HG03457 (cell line): ENCODE measurements at regions not wholly inside any gene's neighbourhood (a gene's known extent, or its start where the extent isn't known, plus 50 kb on each side); places are given as distances from the start of the nearest gene placed in this dataset.
"Not testable (repeated sequence)": the region's sequence is repeated elsewhere in the genome, so short reads cannot be mapped to it uniquely, and the experiment has no call there.

ENCODE experiments used
- ATAC-seq: cut with Tn5 transposase; IDR thresholded peaks from one replicate; pipeline ENCODE4 v1.9.1; 2021; ENCODE audit warnings: moderate number of reproducible peaks; ENCODE audit not compliant: unreplicated experiment

DNA sequence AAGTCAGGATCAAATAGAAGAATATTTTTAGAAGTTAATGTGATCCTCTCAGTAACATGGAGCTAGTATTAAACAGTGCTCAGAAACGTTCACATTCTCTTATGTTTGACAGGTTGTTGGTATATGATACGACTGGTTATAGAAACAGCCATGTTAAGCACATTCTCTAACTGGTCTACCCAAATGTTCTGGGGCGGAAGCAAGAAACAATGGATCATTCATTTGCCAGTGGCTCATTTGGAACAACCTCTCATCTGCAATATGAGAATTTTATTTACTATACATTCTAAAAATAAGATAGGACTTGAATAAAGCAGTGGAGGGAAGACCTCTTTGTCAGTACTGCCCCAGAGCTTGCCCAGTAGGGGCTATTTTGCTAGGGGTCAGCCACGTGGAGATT, 167.1 kb upstream of the FAM98A start:
- ATAC-seq: no peak

DNA sequence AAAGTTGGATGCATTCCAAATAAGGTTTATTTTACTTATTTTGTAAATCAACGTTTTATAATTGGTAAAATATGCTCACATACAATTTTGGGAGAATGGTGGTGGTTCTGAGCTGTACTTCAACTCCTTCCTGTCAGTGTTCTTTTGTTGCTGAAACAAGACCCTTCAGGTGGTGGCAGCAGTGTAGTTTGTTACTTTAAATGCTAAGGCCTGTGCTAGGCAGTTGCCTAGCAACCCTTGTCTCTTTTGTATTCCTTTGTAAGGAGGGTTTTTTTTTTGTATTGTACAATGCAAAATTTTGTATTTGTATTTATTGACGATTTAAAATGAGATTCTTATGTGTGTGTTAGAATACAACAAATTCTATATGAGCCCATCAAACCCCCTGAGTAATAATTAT, 166.0 kb upstream of the FAM98A start:
- ATAC-seq: no peak

DNA sequence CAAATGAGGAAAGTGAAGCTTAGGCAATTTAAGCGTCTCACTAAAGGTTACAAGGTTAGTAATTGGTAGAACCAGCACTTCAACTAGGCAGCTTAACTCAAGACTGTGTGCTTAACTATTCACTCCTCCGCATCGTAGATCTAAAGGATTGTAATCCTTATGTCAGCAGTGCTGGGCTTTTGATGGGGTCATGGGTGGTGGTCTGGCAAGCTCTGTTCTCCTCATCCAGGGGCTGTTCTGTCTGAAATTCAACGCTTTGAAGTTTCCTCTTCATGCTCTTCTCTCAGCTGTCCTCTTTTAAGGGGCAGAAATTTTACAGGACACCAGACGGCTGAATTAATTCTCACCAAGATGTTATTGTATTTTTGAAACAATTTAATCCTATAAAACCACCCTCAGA, 165.5 kb upstream of the FAM98A start:
- ATAC-seq: no peak

DNA sequence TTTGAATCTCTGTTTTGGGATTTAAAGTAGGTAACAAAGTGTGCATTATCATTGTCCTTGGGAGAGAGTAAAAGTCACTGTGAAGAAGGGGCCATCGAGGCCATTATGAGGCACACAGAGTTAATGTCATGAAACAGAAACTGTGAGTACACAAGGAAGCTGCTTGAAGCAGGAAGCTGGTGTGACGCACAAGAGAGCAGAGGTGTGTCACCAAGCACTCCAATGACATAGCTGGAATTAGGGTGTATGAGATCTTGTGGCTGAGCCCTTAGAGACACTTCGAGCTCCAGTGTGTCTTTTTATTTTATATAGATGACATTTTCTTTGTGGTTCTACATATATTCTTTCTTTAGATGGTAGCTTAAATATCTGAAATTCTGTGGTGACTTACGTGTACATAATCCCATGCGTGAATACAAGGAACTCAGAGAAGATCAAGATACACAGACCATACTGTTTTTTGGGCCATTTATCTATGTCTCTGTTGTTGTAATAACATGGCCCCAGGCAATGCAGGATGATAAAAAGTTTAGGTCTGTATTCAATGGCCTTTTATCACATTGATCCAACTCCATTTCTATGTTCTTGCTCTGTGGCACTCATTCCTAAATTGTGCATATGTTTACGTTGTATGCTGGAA, 164.7 kb upstream of the FAM98A start:
- ATAC-seq: no peak

DNA sequence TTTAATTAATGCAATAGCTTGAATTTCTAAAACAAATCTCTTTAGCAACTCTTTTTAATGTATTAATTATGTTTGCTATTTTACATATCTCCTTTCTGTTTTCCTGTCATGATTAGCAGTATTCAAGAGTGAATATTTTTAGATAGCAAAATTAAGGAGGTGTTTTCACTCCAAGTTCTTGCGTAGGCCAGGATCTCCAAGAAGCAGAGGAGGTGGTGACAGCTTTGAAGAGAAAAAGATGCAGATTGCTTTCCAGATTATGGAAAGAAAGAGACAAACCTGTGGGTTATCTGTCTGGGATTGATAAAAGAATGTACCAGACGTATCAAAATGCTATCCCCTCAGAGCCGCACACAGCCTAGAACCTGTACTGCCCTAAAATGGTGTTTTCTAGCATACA, 163.5 kb upstream of the FAM98A start:
- no peak for ATAC-seq

DNA sequence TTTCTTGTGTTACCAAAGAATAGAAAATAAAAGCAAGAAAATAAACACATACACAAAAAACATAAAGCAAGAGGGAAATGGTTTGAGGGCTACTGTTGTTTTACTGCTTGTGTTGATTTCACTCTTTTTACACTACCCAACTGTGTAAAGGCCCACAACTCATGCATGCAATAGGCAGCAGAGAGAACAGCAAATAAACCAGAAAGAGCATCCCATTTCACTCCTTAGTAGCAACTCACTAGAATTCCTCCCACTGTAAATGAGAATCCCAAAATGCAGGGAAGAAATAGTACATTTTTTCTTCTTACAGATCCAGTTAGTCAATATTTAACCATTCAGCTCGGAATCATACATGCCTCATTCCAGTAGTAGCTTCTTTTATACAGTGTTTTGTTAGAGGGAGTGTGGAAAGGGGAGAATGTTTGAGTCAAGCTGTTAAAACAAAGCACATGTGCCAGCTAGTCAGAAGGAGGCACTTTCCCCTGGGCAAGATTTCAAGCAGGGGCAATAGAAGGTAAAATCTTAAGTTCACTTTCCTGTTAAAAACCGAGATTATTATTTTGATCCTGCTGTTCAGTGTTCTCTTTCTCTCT, 147.2 kb upstream of the FAM98A start:
- ATAC-seq: no peak

DNA sequence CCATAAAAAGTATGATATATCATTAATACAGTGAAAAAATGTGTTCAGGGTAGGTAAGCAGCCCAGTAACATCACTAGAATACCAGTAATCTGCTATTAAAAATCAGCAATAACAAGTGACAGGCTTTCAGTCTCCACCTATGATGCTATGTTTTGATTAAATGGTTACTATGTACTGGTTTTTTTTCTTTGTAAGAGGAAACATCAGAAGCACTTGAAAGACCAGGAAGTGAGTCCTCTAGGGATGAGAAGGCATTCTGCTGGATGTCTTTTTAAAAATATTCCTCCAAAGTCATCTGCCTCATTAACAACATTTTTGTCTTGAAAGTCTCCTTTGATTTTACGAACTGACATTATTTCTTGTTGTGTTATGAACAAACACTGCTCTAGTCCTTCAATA, 136.0 kb upstream of the FAM98A start:
- no peak for ATAC-seq

DNA sequence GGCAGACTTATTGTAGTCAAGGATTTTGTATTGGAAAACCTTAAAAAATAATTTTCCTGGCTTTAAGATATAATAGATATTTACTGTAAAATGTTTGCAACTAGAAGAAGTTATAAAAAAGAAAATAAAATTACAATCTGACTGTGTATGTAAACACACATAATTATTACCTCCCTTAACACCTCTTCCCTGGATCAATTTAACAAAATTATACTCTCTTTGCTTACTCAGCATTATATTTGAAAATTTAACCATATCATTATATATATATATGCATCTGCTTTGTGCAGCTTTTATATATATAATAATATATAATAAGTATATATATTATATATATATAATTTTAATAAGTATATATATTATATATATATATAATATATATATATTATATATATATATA, 131.7 kb upstream of the FAM98A start:
- ATAC-seq: no peak

DNA sequence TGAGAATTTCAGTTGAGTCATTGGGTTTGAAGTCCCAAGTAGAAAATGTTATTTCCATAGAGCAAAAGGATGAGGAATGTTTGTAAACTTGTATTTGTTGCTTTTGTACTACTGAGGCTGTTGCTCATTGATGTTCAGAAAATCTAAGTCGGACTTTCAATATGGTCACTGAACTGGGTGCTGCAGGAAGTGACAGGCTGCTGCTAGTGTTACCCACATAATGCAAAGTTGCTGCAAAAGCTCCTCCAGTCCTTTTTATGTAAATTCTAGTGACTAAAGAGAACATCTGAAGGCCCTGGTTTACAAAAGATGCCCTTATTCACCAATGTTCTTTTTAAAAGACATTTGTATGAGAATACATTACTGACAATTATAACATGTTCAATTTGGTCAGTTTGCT, 131.1 kb upstream of the FAM98A start:
- no peak for ATAC-seq

DNA sequence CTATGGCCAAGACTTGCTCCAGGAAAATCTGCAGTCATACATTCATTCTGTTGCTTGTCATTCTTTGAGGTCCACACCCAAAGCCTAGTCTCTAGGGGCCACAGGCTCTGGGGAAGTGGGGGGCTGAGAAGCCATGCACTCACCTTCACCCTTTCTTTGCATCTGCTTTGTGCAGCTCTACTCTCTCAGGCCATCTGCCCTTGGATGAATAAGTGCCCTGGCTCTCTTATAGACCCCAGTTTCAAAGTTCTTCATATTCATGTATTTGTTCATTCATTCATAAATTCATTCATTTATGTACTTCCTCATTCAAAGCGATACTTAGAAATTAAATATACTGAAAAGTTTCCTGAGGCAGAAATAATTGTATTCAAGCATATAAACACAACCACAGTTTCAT, 130.3 kb upstream of the FAM98A start:
- ATAC-seq: no peak

DNA sequence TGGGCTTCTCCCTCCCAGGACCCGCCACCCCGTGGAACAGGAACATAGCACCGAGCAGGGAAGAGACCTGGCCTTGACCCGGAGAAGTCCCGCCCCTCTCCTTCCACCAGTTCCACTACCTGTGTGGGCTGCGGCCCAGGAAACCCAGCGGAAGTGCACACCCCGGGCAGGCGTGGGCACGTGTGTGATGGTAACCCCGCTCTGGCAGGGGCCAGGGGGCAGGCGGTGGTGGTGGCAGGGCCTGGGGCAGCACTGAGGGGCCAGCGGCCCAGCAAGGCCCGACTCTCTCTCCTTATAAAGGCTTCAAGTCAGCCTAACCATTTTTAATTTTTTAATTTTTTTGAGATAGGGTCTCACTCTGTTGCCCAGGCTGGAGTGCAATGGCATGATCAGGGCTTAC, 129.0 kb upstream of the FAM98A start:
- ATAC-seq: no peak

DNA sequence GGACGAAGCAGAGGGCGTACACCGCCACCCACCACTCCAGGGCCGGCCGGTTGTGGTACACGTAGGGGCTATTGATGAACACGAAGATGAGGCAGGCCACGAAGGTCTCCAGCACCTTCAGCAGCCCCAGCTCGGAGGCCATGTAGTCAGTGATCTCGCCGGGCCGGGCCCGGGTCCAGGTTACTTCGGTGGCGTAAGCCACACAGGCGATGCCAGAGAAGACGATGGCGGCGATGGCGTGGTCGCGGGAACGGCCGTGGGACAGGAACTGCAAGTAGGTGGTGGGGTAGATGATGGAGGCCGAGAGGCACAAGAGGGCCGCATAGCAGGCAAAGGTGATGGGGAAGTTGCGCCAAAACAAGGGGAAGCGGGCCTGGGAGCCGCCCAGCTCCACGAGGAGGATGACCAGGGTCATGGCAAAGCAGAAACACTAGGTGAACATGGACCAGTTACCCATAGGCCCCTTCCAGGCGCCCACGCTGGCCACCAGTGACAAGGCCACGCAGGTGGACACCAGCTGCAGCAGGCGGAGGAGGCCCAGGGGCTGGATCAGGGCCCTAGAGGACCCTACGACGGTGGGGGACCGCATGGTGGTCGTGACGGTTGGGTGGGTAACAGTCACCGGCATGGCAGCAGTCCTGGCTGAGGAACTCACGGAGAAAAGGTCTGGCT, 128.4 kb upstream of the FAM98A start:
- no peak for ATAC-seq

DNA sequence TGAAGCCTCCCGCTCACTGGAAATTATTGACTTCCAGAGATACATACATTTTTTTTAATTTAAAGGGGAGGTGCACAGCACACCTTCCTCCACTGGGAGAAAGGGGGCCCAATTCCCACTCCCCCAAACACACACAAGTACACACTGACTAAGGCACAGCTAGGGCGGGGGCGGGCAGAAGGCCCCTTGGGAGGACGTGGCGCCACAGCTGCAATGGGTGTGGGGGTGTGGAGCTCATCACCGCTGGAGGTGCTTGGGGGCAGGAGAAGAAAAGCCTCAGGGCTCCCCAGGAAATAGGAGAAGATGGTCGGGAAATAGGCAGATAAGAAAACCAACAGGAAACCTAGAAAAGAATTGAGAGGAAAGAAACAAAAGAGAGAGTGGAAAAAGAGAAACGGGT, 127.3 kb upstream of the FAM98A start:
- no peak for ATAC-seq

DNA sequence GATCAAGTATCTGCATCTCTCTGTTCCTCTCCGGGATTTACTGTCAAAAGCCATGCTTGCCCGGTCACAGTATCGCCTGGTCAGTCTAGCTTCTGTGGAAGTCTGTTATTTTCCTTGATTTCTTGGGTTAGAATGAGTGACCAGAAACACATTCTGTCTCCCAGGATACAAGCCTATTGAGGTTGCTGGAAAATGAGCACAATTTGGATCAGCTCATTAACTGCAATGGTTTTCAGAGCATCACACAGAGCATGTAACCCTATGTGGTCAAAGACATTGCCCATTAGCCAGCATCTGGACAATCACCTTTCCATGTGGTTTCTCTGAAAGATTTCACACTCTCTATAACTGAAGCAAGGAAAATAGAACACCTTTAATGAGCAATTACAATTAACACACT, 124.2 kb upstream of the FAM98A start:
- no peak for ATAC-seq

DNA sequence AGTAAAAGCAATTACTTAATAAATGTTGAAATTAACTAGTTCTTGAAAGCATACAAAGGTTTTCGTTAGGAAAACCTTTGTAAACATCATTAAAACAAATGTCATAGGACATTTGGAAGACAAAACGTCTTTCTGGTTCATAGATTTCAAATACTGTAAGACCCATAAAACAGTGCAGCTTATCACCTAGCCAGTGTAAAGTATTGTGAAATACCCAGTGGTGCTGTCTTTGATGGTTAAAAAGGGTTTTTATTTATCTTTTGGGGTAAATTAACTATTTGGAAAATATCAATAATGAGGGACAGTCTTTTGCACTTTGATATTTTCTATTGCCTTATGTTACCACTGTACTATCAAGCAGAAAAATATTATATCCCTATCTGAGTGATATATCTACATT, 120.0 kb upstream of the FAM98A start:
- ATAC-seq: no peak

DNA sequence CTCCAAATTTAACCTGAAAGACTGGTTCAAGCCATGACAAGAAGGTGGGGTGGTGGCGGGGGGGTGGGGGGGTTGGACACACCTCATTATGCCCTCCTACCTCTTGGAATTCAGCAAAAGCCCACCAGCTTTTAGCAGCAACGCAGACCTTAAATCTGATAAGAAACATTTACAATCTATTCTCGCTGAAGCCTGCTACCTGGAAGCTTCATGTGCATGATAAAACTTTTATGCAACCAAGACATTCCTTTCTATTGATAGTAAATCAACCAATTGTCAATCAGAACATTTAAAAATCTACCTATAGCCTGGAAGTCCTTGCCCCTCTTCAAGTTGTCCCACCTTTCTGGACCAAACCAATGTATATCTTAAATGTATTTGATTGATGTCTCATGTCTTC, 113.6 kb upstream of the FAM98A start:
- no peak for ATAC-seq

DNA sequence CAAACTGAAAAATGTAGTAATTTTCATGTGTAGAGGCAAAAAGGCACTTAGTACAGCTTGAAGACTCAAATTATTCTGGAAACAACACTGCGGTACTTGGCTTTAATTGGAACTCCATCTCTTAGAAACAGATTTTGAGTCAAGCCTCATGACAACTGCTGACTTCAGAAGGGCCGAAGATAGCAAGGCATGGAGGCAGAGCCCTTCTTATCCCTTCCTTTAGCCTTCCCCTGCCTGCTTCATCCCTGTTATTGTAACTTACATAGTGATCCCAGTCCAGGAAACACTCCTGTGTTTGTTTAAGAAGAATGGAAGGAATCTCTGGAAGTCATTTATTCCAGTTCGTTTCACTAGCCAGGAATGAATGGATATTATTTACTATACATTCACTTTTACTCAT, 110.9 kb upstream of the FAM98A start:
- no peak for ATAC-seq

DNA sequence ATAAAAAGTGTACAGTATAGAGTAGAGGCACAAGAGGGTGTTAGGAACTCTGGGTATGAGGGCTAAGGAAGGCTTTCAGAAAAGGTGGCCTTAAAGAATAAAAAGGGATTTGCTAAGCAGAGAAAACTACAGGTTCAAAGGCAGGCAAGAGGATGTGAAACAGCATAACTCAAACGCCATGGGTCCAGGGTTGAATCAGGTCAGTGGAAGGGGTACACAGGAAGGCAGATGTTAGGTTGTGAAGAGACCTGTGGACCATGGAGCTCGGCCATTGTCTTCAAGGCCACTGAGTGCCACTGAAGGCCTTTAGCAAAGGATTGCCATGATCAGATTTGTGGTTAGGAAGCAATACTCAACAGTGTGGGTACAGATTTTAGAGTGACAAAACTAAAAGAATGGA, 108.2 kb upstream of the FAM98A start:
- no peak for ATAC-seq

DNA sequence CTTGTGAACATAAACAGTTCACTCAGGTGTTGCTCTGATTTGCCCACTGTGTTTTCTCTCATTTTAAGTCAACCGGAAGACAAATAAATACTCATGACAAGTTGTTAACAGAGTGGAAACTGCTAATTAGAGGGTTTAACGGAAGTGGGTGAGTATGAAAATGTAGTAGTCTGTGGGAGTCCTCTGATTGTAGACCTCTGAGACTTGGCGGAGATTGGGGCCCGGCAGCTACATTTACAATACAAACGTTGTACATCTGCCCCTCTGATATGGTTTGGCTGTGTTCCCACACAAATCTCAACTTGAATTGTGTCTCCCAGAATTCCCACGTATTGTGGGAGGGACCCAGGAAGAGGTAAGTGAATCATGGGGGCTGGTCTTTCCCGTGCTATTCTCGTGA, 107.3 kb upstream of the FAM98A start:
- ATAC-seq: no peak

DNA sequence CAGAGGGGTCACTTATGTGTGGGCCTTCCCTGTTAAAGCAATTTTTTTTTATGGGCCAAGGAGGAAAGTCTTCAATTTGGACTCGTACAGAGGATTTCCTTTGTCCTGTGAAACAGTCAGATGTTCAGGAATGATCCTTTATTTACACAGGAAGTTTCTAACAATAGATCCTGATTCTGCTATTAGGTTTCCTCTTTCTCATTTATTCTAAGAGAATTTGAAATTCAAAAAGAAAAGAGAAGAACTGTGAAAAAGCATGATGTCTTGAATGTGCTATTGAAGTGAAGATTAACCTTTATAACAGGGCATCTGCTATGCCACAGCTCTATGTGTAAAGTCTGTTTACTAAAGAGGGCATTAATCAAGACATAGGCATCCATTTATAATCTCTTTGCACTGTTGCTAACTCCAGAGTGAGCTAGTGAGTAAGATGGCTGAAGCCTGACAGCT, 105.3 kb upstream of the FAM98A start:
- ATAC-seq: no peak

DNA sequence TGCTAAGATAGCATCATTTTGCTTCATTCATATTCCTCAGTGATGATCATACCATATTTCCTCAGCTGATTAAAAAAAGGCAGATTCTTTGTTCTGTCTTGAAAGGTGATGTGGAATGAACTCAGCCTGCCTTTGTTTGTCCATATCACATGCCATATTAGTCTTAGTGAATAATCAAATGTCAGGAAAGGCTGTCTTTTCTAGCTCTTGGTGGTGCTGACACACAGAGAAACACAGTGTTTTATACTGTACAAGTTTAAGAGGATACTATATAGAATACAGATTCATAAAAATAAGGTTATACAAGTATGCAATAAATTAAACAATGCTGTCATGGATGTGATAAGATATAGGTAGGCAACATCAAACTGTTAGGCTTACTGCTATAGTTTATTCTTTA, 97.1 kb upstream of the FAM98A start:
- no peak for ATAC-seq

DNA sequence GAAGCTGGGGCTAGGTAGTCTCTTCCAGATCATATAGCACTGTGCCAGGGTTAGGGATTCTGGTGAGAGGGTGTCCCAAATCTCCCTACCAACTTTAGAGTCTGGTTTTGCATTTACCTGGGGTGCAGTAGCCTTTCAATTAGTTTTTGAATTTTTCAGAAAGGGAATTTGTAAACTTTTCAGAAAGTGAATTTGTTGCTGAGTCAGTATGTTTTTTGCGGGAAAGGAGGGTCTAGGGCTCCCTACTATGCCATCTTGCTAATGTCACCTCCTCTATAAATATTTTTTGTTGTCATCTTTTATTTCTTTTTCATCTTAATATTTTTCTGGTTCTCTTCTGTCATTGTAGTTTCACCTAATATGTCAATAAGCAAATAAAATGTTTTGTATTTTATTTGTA, 95.8 kb upstream of the FAM98A start:
- no peak for ATAC-seq

DNA sequence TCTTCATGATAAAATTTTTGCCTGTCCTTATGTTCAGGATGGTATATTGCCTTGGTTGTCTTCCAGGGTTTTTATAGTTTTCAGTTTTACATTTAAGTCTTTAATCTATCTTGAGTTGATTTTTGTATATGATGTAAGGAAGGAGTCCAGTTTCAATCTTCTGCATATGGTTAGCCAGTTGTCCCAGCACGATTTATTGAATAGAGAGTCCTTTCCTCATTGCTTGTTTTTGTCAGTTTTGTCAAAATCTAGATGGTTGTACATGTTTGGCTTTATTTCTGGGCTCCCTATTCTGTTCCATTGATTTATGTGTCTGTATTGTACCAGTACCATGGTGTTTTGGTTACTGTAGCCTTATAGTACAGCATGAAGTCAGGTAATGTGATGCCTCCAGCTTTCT, 91.6 kb upstream of the FAM98A start:
- ATAC-seq: not testable (repeated sequence)
